ENCODE measurements at regions not wholly inside any gene's neighbourhood (a gene's known extent, or its start where the extent isn't known, plus 50 kb on each side); places are given as distances from the start of the nearest gene placed in this dataset.

DNA sequence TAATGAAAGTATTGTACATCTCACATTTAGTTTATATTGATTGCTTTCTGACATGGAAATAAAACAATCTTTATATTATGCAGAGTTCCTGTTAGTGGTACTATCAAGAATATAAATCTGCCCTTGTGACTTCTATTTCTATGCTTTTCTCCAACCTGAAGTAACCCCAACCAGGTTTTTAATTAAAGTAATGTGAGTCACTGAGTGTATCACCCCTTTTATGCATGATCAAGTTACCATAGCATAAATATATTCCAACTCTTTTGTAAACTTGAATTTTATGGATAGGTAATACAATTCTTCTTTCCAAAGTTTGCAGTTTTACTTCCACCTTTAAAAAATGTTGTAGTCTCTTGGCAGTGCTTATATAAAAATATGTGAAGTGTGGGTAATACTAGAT is 532.3 kb downstream of the USP25 start:
- TF ChIP-seq, protein P1, sequence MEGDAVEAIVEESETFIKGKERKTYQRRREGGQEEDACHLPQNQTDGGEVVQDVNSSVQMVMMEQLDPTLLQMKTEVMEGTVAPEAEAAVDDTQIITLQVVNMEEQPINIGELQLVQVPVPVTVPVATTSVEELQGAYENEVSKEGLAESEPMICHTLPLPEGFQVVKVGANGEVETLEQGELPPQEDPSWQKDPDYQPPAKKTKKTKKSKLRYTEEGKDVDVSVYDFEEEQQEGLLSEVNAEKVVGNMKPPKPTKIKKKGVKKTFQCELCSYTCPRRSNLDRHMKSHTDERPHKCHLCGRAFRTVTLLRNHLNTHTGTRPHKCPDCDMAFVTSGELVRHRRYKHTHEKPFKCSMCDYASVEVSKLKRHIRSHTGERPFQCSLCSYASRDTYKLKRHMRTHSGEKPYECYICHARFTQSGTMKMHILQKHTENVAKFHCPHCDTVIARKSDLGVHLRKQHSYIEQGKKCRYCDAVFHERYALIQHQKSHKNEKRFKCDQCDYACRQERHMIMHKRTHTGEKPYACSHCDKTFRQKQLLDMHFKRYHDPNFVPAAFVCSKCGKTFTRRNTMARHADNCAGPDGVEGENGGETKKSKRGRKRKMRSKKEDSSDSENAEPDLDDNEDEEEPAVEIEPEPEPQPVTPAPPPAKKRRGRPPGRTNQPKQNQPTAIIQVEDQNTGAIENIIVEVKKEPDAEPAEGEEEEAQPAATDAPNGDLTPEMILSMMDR (IDR thresholded peaks at IDR 0.05 in 4 of 5, conservative IDR thresholded peaks at IDR 0.05 in 1 of 5), result no peak
- TF ChIP-seq POLR2A (IDR thresholded peaks at IDR 0.05), result no peak

All from gastrocnemius medialis (tissue), 4 donors.